ENCODE measurements at regions not wholly inside any gene's neighbourhood (a gene's known extent, or its start where the extent isn't known, plus 50 kb on each side); places are given as distances from the start of the nearest gene placed in this dataset.

GRCh38 chr6:148082044-148082443, 260.6 kb upstream of the SASH1 start:
- TF ChIP-seq POLR2AphosphoS5 (IDR thresholded peaks at IDR 0.05): no peak
- no peak for TF ChIP-seq CTCF (IDR thresholded peaks at IDR 0.05)

Data from breast epithelium (tissue), 3 donors.